ENCODE measurements at regions not wholly inside any gene's neighbourhood (a gene's known extent, or its start where the extent isn't known, plus 50 kb on each side); places are given as distances from the start of the nearest gene placed in this dataset.

GRCh38 chr12:29838768-29839167 lies 55.0 kb upstream of the TMTC1 start:
- no peak overlapping the region for H3K4me3 ChIP-seq (ENCODE audit: low read depth, low read length)
- POLR2A ChIA-PET: no interaction called here

More at GRCh38 chr12:29838768-29839167, 55.0 kb upstream of the TMTC1 start:
- Histone ChIP-seq H3K4me1 (ENCODE audit: control insufficient read depth, insufficient read depth, low read length) (no peaks in the 10 kb centered on the region), H3K9me3 (ENCODE audit: control insufficient read depth, insufficient read depth, low read depth, low read length) (no peaks in the 10 kb centered on the region; the same call in 1 of the 2 replicates), H3K27ac (ENCODE audit: extremely low read depth, low read depth, low read length) (no peak overlapping the region), H3K36me3 (ENCODE audit: control insufficient read depth in 2 of 2, insufficient read depth in 1 of 2, low read length in 2 of 2) (no peaks in the 10 kb centered on the region)
- TF ChIP-seq ZBTB26 (tag by site-specific recombination; optimal IDR thresholded peaks at IDR 0.05) (no peak), ZNF701 (tag by site-specific recombination; IDR thresholded peaks at IDR 0.05) (no peak), ZNF416 (tag by site-specific recombination; IDR thresholded peaks at IDR 0.05) (no peak), ZNF473 (tag by site-specific recombination; IDR thresholded peaks at IDR 0.05) (no peak), ZNF350 (tag by site-specific recombination; IDR thresholded peaks at IDR 0.05) (no peak), GLIS2 (tag by site-specific recombination; IDR thresholded peaks at IDR 0.05) (no peak), ZBTB48 (tag by site-specific recombination; IDR thresholded peaks at IDR 0.05) (no peak), TRIM28 (IDR thresholded peaks at IDR 0.05; ENCODE audit: borderline replicate concordance, low read length) (peak; percentile 81), ZNF37A (tag by site-specific recombination; IDR thresholded peaks at IDR 0.05) (no peak), SETDB1 (IDR thresholded peaks at IDR 0.05; ENCODE audit: insufficient read length, low read length) (peak; percentile 89), AEBP2 (tag by site-specific recombination; IDR thresholded peaks at IDR 0.05; ENCODE audit: borderline replicate concordance) (no peak), ZNF146 (tag by site-specific recombination; IDR thresholded peaks at IDR 0.05) (no peak), ZNF791 (tag by site-specific recombination; IDR thresholded peaks at IDR 0.05) (peak; percentile 97), ZNF292 (tag by site-specific recombination; IDR thresholded peaks at IDR 0.05; ENCODE audit: borderline replicate concordance, low read depth) (no peak)
- CTCF ChIA-PET: no interaction called here

All from HEK293 (cell line).